ENCODE measurements at regions not wholly inside any gene's neighbourhood (a gene's known extent, or its start where the extent isn't known, plus 50 kb on each side); places are given as distances from the start of the nearest gene placed in this dataset.
"Not testable (repeated sequence)": the region's sequence is repeated elsewhere in the genome, so short reads cannot be mapped to it uniquely, and the experiment has no call there.

DNA sequence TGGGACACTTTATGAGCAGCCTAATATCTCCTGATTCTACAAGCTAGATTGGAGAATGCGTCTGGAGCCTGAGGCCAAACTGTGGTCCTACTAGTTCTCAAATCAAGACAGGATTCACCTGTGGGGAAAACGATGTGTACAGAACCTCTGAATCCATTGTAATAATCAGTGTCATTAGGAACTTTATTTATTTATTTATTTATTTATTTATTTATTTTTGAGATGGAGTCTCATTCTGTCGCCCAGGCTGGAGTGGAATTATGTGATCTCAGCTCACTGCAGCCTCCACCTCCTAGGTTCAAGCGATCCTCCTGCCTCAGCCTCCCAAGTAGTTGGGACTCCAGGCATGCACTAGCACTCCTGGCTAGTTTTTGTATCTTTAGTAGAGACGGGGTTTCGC is 52.6 kb upstream of the KIF26B start:
- not testable (repeated sequence) for H3K9me3 ChIP-seq (ENCODE audit: insufficient read depth, low read depth, low read length); H3K36me3 ChIP-seq (ENCODE audit: insufficient read depth, low read depth, low read length); H3K27me3 ChIP-seq (ENCODE audit: insufficient read depth, low read length); H3K27ac ChIP-seq (ENCODE audit: low read length); H3K4me1 ChIP-seq (ENCODE audit: insufficient read depth, low read length); H3K9ac ChIP-seq (ENCODE audit: low read depth, low read length); H3K4me3 ChIP-seq (ENCODE audit: low read length)

DNA sequence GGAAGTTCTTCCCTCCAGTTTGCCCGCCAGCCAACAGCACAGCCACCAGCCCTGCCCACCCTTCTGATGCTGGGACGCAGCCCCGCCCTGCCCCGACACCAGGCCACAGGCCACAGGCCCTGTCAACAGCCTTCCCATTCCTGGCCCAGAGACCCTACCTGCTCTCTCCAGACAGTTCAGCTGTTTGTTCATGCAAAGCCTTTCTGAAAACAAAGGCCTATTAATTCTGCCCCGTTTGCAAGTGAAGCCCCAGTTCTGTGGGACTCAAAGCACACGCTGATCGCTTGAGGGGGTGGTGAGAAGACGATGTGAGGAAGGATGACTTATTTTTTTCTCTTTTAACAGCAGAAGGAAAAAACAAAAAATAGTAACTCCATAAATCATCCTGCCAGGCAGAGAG is 55.4 kb upstream of the KIF26B start:
- Histone ChIP-seq H3K27me3 (ENCODE audit: insufficient read depth, low read length) (no peaks in the 10 kb centered on the region), H3K36me3 (ENCODE audit: insufficient read depth, low read depth, low read length) (no peaks in the 10 kb centered on the region), H3K4me3 (ENCODE audit: low read length) (no peak overlapping the region), H3K9ac (ENCODE audit: low read depth, low read length) (no peak overlapping the region), H3K4me1 (ENCODE audit: insufficient read depth, low read length) (no peaks in the 10 kb centered on the region), H3K9me3 (ENCODE audit: insufficient read depth, low read depth, low read length) (no peaks in the 10 kb centered on the region), H3K27ac (ENCODE audit: low read length) (no peak overlapping the region)

DNA sequence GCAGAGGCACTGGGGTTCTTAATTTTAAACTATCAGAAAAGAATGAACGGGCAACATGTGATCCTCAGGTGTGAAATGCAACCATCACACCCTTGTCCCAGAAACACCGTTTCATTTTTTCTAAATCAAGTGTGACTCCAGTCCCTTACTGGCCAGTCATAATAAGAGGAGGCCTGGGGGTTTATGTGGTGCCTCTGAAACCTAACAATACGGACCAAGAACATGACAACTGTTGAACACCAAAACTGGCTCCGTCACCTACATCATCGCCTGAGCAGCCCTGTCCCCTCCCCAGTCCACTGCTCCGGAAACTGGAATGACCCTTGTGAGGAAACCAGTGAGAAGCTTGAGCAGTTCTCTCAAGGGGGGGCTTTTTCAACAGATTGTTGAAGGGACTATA is 55.9 kb upstream of the KIF26B start:
- H3K4me1 ChIP-seq (ENCODE audit: insufficient read depth, low read length) = no peaks in the 10 kb centered on the region
- no peaks in the 10 kb centered on the region for H3K27me3 ChIP-seq (ENCODE audit: insufficient read depth, low read length)
- no peak overlapping the region for H3K27ac ChIP-seq (ENCODE audit: low read length)
- H3K4me3 ChIP-seq (ENCODE audit: low read length) = no peak overlapping the region
- no peak overlapping the region for H3K9ac ChIP-seq (ENCODE audit: low read depth, low read length)
- no peaks in the 10 kb centered on the region for H3K9me3 ChIP-seq (ENCODE audit: insufficient read depth, low read depth, low read length)
- H3K36me3 ChIP-seq (ENCODE audit: insufficient read depth, low read depth, low read length) = no peaks in the 10 kb centered on the region

DNA sequence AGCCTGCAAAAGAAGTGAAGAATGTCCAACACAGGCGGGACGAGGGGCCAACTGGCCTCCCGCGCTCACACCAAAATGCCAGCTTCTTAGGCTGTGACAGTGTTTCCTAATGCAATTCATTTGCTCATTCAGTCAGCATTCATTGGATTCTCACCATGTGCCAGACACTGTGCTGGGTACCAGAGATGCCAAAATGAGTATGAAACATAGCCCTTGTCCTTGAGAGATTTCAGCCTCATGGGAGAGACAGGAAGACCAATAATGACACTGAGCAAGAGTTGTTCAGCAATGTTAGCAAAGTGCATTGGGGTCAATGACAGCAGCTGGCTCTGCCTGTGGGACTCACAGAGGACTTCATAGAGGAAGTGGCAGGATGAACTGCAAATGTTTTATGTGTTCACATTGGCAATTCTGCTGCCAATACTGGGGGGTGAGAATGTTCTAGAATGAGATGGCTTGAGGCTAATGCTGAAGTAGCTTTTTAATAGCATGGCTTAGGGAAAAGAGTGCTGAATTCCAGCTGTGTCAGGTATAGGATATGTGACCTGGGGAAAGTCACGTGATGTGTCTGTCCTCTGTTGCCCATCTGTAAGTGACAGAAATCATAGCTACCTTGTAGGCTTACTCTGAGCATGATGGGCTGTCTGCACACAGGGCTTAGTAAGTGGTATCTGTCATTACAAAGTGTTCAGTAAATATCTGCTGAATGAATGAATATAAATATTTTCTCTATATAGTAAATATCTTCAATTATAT is 58.3 kb upstream of the KIF26B start:
- Histone ChIP-seq H3K27ac (ENCODE audit: low read length) (no peak overlapping the region), H3K9me3 (ENCODE audit: insufficient read depth, low read depth, low read length) (no peaks in the 10 kb centered on the region), H3K27me3 (ENCODE audit: insufficient read depth, low read length) (no peaks in the 10 kb centered on the region), H3K36me3 (ENCODE audit: insufficient read depth, low read depth, low read length) (no peaks in the 10 kb centered on the region), H3K9ac (ENCODE audit: low read depth, low read length) (no peak overlapping the region), H3K4me1 (ENCODE audit: insufficient read depth, low read length) (no peaks in the 10 kb centered on the region), H3K4me3 (ENCODE audit: low read length) (no peak overlapping the region)

DNA sequence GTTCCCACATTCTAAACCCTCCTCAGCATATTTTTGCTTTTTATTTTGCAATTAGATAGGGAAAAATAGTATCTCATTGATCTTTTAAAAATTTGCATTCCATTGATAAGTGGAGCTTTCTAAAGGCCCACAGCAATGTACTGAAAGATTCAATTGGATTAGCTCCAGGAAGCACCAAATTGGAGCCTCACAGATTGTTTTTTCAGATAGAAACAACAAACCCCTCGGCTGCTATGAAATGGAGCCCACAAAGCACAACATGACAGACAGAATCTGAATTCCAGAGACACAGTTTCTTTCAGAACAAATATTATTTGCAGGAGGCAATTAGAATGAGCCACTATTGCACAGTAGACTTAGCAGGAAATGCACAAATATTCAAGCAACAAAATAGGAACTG is 58.9 kb upstream of the KIF26B start:
- H3K36me3 ChIP-seq (ENCODE audit: insufficient read depth, low read depth, low read length) = no peaks in the 10 kb centered on the region
- no peak overlapping the region for H3K27ac ChIP-seq (ENCODE audit: low read length)
- H3K9me3 ChIP-seq (ENCODE audit: insufficient read depth, low read depth, low read length) = no peaks in the 10 kb centered on the region
- no peak overlapping the region for H3K4me3 ChIP-seq (ENCODE audit: low read length)
- no peak overlapping the region for H3K9ac ChIP-seq (ENCODE audit: low read depth, low read length)
- H3K27me3 ChIP-seq (ENCODE audit: insufficient read depth, low read length) = no peaks in the 10 kb centered on the region
- H3K4me1 ChIP-seq (ENCODE audit: insufficient read depth, low read length) = no peaks in the 10 kb centered on the region

DNA sequence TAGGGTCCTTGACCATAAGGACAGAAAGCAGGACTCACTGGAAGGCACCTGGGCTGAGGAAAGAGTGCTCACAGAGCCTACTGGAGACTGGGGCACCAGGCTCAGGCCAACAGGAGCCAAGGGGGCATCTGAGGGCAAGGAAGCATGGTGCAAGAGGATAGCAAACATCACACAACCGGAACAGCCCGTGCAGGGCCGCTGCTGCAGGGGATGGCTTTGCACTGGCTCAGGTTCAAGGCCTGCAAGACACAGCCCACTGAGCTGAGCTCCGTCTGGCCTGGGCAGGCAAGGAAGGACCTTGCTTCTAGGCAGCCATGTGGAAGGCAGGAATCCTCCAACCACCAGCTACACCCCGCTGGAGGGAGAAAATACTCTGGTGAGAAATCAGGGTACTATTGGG is 59.8 kb upstream of the KIF26B start:
- no peaks in the 10 kb centered on the region for H3K27me3 ChIP-seq (ENCODE audit: insufficient read depth, low read length)
- no peak overlapping the region for H3K9ac ChIP-seq (ENCODE audit: low read depth, low read length)
- H3K4me1 ChIP-seq (ENCODE audit: insufficient read depth, low read length) = no peaks in the 10 kb centered on the region
- H3K4me3 ChIP-seq (ENCODE audit: low read length) = no peak overlapping the region
- H3K36me3 ChIP-seq (ENCODE audit: insufficient read depth, low read depth, low read length) = no peaks in the 10 kb centered on the region
- no peak overlapping the region for H3K27ac ChIP-seq (ENCODE audit: low read length)
- H3K9me3 ChIP-seq (ENCODE audit: insufficient read depth, low read depth, low read length) = no peaks in the 10 kb centered on the region

DNA sequence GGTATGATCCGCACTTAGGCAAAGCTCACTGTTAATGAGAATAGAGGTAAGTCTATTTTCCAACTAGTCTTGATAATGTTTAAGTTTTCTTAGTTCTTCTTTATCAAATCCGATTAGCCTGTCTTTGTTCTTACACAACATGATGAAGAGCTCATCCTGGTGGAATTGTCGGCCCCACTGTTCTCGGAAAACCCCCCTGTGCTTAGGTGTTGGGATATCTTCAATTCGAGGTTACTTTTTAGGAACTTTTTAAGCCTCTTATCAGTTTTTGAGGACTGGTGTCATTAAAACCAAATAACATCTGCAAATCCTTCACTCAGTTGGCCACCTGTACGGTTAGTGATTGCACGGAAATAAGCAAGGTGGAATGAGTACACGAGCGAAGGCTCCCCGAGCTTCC is 60.7 kb upstream of the KIF26B start:
- H3K9me3 ChIP-seq (ENCODE audit: insufficient read depth, low read depth, low read length) = no peaks in the 10 kb centered on the region
- no peaks in the 10 kb centered on the region for H3K36me3 ChIP-seq (ENCODE audit: insufficient read depth, low read depth, low read length)
- H3K9ac ChIP-seq (ENCODE audit: low read depth, low read length) = no peak overlapping the region
- no peaks in the 10 kb centered on the region for H3K27me3 ChIP-seq (ENCODE audit: insufficient read depth, low read length)
- no peaks in the 10 kb centered on the region for H3K4me1 ChIP-seq (ENCODE audit: insufficient read depth, low read length)
- no peak overlapping the region for H3K27ac ChIP-seq (ENCODE audit: low read length)
- no peak overlapping the region for H3K4me3 ChIP-seq (ENCODE audit: low read length)

DNA sequence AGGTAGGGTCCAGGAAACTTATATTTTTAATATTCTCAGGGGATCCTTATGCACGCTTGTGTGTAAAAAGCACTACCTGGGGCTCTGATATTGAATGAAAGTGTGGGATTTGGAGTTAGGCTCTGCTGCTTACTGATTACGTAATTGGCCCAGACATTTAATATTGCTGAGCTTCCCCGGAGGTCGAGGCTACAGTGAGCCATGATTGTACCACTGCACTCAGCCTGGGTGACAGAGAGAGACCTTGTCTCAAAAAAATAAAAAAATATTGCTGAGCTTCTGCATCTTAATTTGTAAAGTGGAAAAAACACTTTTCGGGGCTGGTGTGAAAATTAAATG is 62.2 kb upstream of the KIF26B start:
- Histone ChIP-seq H3K4me1 (ENCODE audit: insufficient read depth, low read length) (no peaks in the 10 kb centered on the region), H3K4me3 (ENCODE audit: low read length) (no peak overlapping the region), H3K36me3 (ENCODE audit: insufficient read depth, low read depth, low read length) (no peaks in the 10 kb centered on the region), H3K27me3 (ENCODE audit: insufficient read depth, low read length) (no peaks in the 10 kb centered on the region), H3K9ac (ENCODE audit: low read depth, low read length) (no peak overlapping the region), H3K9me3 (ENCODE audit: insufficient read depth, low read depth, low read length) (no peaks in the 10 kb centered on the region), H3K27ac (ENCODE audit: low read length) (no peak overlapping the region)

DNA sequence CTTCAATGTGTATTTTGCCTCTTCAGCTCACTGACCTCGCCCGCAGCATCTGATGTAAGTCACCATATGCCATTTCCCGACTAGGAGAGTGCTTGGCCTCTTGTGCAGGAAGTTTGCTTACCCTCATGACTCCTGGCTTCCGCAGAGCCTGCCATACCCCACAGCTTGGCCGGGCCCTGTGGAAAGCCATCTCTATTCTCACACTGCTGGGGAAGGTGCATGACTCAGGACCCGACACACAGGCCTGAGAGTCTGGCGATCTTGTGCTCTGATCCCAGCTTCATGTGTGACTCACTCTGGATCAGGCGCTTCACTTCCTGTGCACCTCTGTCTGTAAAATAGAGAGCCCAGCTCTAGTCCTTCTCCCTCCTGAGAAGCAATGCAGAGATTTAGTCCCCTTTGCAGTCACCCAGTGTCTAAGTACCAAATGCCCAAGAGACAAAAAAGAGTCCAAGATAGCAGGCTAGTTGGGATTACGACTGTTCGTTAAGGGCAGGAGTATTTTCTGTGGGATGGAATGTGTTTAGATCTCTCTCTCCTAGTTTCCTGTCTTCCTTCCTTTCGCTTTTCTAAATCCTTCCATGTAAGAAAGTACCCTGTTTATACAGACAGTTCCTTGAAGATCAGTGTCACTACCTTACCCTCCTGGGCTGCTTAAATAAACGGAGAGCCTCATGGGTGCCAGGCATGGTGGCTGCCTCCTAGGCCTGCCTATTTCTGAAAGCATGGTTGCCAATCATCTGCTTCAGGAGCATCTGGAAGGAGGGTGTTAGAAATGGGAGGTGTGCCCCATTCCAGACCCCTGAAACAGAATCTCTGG is 62.8 kb upstream of the KIF26B start:
- H3K9ac ChIP-seq (ENCODE audit: low read depth, low read length) = no peak overlapping the region
- no peaks in the 10 kb centered on the region for H3K27me3 ChIP-seq (ENCODE audit: insufficient read depth, low read length)
- H3K4me3 ChIP-seq (ENCODE audit: low read length) = no peak overlapping the region
- H3K36me3 ChIP-seq (ENCODE audit: insufficient read depth, low read depth, low read length) = no peaks in the 10 kb centered on the region
- H3K4me1 ChIP-seq (ENCODE audit: insufficient read depth, low read length) = no peaks in the 10 kb centered on the region
- no peak overlapping the region for H3K27ac ChIP-seq (ENCODE audit: low read length)
- H3K9me3 ChIP-seq (ENCODE audit: insufficient read depth, low read depth, low read length) = no peaks in the 10 kb centered on the region

DNA sequence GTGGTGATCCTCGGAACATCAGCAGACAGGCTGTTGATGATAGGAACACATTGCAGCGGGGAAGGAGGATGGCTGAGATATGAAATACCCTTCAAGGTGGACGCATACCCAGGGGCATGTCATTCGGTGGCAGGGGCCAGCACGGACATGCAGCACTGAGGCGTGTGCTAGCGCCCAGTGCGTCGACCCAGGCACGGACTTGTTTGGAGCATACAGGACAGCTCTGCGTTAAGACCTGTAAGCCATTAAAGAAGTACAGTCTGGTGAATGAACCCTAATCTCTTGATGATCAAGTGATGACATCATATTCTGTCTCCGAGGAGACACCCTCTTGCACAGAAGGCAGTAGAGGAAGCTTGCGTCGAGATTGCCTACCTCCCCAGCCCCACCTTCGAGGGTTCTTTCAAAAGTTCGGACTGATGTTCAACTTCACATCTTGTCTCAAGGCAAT is 63.6 kb upstream of the KIF26B start:
- H3K9ac ChIP-seq (ENCODE audit: low read depth, low read length) = no peak overlapping the region
- H3K4me1 ChIP-seq (ENCODE audit: insufficient read depth, low read length) = no peaks in the 10 kb centered on the region
- H3K27ac ChIP-seq (ENCODE audit: low read length) = no peak overlapping the region
- H3K36me3 ChIP-seq (ENCODE audit: insufficient read depth, low read depth, low read length) = no peaks in the 10 kb centered on the region
- no peaks in the 10 kb centered on the region for H3K27me3 ChIP-seq (ENCODE audit: insufficient read depth, low read length)
- H3K4me3 ChIP-seq (ENCODE audit: low read length) = no peak overlapping the region
- H3K9me3 ChIP-seq (ENCODE audit: insufficient read depth, low read depth, low read length) = no peaks in the 10 kb centered on the region

DNA sequence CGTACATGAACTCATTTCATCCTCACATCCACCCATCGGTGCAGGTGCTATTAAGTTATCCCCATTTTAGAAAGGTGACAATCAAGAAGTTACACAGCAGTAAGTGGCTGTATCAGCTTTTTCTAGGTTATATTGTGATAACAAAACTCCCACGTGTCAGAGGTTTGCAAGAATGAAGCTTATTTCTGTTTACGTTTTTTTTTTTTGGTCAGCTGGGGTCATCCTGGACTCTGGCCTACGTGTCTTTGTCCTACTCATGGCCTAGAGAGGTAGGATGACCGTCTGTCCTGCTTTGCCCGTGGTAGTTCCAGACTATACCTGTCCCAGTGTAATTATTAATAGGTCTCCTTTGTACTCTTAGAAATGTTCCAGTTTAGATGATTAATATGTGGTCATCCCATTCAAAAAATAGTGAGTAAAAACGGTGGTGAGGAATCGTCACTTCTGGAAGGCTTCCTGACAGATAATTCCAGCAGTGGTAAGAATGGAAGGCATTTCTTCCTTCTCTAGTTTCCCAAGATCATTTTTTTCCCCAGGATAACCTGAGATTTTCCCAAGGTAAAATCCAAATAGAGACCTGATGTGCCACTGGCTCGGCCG is 64.2 kb upstream of the KIF26B start:
- H3K9me3 ChIP-seq (ENCODE audit: insufficient read depth, low read depth, low read length) = no peaks in the 10 kb centered on the region
- no peak overlapping the region for H3K4me3 ChIP-seq (ENCODE audit: low read length)
- H3K27me3 ChIP-seq (ENCODE audit: insufficient read depth, low read length) = no peaks in the 10 kb centered on the region
- no peak overlapping the region for H3K9ac ChIP-seq (ENCODE audit: low read depth, low read length)
- no peaks in the 10 kb centered on the region for H3K4me1 ChIP-seq (ENCODE audit: insufficient read depth, low read length)
- no peak overlapping the region for H3K27ac ChIP-seq (ENCODE audit: low read length)
- H3K36me3 ChIP-seq (ENCODE audit: insufficient read depth, low read depth, low read length) = no peaks in the 10 kb centered on the region

DNA sequence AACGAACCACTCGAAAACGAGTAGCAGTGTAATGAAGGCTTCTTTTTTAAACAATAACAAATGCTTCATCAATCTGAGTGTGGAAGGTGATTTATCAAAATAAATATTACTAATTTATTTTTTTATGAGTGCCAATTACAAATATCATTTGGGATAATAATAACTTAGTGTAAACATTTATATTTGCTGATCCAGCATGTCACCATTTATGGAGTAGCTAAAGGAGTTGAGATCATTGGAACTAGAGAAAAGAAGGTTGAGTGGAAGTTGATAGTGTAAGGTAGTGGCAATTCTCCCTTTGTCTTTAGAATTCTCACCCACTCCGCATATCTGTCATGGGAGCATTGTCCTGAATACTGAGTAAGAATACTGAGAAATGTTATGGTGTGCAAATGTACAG is 67.1 kb upstream of the KIF26B start:
- Histone ChIP-seq H3K27ac (ENCODE audit: low read length) (no peak overlapping the region), H3K9me3 (ENCODE audit: insufficient read depth, low read depth, low read length) (peaks cover 10% of the 10 kb centered on the region), H3K9ac (ENCODE audit: low read depth, low read length) (no peak overlapping the region), H3K27me3 (ENCODE audit: insufficient read depth, low read length) (no peaks in the 10 kb centered on the region), H3K4me3 (ENCODE audit: low read length) (no peak overlapping the region), H3K4me1 (ENCODE audit: insufficient read depth, low read length) (no peaks in the 10 kb centered on the region), H3K36me3 (ENCODE audit: insufficient read depth, low read depth, low read length) (no peaks in the 10 kb centered on the region)
